OCI-LY3 (cell line): ENCODE measurements at regions not wholly inside any gene's neighbourhood (a gene's known extent, or its start where the extent isn't known, plus 50 kb on each side); places are given as distances from the start of the nearest gene placed in this dataset.

Experiments
- EZH2phosphoT487 ChIP-seq: fragments of 200-600 bp; shearing (Covaris generic); IDR thresholded peaks from 2 replicates; pipeline ENCODE4 v1.6.1; 2018; ENCODE audit warnings: antibody characterized with exemption, mixed run types, low read depth
- TF ChIP-seq, protein P1 (sequence below): fragments of 200-600, 300-600 bp; sonication (generic); IDR thresholded peaks from 2 replicates; pipeline ENCODE4 v1.5.1; 2014; ENCODE audit warnings: antibody characterized with exemption, low read length, low read depth

DNA sequence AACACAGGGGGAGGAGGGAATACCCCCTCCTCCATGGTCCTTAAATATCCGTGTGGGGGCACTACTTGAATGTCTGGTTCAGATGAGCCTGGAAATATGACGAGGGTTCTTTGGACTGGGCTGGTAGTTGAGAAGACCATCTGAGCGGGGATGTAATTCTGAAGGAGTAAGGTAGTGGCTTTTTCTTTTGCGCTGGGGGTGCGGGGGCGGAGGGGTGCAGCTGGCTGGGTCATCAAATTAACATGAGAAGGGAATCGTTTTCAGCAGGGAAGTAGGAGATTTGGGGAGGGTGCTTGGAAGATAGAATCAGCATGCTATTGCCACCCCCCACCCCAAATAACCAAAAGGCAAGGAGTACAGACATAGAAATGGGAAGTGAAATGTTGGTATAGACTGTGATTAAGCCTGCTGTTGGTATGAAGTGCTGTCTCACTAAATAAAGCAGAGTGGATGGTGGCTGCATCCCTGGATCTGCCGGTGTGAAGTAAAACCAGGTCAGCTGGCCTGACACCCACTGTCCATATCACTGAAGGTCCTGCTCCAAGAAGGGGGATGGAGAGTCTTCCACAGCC, 121.9 kb upstream of the HSD17B12 start:
- TF ChIP-seq, protein P1, sequence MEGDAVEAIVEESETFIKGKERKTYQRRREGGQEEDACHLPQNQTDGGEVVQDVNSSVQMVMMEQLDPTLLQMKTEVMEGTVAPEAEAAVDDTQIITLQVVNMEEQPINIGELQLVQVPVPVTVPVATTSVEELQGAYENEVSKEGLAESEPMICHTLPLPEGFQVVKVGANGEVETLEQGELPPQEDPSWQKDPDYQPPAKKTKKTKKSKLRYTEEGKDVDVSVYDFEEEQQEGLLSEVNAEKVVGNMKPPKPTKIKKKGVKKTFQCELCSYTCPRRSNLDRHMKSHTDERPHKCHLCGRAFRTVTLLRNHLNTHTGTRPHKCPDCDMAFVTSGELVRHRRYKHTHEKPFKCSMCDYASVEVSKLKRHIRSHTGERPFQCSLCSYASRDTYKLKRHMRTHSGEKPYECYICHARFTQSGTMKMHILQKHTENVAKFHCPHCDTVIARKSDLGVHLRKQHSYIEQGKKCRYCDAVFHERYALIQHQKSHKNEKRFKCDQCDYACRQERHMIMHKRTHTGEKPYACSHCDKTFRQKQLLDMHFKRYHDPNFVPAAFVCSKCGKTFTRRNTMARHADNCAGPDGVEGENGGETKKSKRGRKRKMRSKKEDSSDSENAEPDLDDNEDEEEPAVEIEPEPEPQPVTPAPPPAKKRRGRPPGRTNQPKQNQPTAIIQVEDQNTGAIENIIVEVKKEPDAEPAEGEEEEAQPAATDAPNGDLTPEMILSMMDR: no peak
- no peak for TF ChIP-seq EZH2phosphoT487
